GM19463 (cell line): ENCODE measurements at regions not wholly inside any gene's neighbourhood (a gene's known extent, or its start where the extent isn't known, plus 50 kb on each side); places are given as distances from the start of the nearest gene placed in this dataset.
"Not testable (repeated sequence)": the region's sequence is repeated elsewhere in the genome, so short reads cannot be mapped to it uniquely, and the experiment has no call there.

Source experiments
- ATAC-seq: cut with Tn5 transposase; IDR thresholded peaks from one replicate; pipeline ENCODE4 v1.9.1; 2021; ENCODE audit warnings: mild to moderate bottlenecking, moderate library complexity; ENCODE audit not compliant: unreplicated experiment

DNA sequence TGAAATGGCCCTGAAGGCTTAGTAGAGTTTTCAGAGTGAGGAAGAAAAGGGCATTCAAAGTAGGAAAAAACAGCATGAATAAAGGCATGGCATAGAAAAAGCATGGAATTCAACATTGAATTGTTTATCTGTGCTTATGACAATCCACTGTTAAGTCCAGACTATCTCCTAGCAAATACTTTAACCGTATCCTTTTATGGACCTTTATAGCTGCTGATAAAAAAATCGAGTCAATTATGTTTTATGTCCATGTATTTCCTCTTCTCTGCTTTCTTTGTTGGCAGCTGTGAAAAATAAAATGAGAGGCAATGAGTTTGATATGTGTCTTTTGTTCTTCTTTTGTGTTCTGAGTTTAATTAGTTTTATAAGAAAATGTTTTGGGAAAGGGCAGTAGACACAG, 70.4 kb downstream of the TDRD15 start:
- no peak for ATAC-seq

DNA sequence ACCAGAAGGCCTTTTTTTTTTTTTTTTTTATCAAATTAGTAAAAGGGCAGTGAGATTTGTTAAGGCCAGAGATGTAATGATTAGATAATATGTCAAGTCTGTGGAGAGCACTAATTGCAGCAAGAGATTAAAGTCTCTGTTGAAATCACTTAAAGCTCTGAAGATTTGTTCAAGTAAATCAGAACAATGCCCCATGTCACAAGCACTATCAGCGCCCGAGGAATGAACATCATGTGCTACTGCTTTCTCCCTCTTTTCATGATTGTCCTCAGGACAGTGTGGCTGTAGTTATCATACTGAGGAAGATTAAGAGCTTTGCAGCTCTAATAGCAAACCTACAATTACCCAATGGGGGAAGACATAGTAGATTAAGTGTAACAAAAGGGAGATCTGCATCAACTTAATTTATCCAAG, 71.1 kb downstream of the TDRD15 start:
- ATAC-seq, result no peak

DNA sequence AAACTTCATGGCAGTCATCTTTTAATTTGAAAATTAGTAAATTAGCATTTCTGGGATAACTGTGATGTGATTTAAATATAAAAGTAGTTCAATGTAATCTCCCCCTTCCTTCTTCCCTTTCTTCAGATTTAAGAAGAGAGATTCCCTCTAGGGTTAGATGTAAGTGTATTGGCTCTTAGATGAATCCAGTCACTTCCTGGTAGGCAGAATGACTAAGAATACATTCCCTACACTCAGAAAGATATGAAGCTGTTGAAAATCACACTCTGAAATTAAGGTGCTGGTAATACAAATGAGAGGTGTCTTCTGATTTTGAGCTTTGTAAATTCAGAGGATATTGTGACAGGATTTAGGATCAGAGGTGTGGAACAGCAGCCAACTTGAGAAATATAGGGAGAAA, 71.6 kb downstream of the TDRD15 start:
- no peak for ATAC-seq

DNA sequence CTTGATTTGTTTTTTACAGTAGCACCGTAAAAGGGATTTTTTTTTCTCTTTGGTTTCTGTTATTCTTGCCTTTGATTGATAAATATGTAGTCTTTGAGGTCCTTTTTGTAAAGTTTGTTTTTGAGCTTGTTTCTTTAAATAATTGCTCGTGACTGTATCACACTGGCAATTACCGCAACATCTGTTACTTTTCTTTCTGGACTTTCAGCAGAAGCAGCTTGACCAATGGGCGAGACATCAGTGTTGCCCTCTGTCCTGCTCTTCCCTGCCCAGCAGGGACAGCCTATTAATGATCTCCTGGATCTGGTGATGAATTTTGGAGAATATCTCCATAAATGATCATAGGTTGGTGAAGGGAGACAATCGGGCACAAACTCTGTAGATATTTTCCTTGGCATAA, 74.9 kb downstream of the TDRD15 start:
- no peak for ATAC-seq

DNA sequence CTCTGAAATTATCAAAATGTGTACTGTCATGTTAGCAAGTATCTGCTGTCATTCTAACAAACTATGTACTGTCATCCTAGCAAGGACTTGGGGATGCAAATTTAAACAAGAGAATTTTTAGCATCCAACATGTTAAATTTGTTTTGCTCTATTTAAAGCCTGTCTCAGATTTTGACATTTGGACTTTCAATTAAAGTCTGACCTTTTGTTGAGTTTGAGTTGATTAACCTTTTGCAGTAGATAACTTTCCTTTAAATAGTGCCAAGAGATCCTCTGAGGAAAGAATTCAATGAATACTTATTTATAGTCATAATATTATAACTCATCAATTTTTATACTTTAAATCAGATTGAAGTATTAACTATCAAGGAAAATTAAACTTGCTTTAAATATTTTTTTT, 80.2 kb downstream of the TDRD15 start:
- ATAC-seq, result no peak

DNA sequence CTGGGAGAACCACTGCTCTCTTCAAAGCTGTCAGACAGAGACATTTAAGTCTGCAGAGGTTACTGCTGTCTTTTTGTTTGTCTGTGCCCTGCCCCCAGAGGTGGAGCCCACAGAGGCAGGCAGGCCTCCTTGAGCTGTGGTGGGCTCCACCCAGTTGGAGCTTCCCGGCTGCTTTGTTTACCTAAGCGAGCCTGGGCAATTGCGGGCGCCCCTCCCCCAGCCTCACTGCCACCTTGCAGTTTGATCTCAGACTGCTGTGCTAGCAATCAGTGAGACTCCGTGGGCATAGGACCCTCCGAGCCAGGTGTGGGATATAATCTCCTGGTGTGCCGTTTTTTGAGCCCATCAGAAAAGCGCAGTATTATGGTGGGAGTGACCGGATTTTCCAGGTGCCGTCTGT, 90.3 kb downstream of the TDRD15 start:
- ATAC-seq, result not testable (repeated sequence)

DNA sequence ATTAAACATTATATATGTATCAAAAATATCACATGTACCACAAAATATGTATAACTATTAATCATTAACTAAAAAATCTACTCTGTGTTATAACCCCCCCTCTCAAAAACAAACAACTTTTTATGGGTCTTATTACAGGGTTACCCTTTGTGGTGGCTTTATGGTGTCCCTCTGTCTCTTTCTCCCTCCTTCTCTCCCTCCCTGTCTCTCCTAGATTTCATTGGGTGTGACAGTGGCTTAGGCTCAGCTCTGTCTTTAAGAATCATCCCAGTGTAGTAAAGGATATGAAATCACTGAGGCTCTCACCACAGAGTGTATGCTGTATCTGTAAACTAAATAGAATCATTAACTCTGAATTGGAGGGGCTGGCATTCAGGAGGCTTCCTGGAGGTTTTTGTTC, 93.7 kb downstream of the TDRD15 start:
- ATAC-seq, result no peak

DNA sequence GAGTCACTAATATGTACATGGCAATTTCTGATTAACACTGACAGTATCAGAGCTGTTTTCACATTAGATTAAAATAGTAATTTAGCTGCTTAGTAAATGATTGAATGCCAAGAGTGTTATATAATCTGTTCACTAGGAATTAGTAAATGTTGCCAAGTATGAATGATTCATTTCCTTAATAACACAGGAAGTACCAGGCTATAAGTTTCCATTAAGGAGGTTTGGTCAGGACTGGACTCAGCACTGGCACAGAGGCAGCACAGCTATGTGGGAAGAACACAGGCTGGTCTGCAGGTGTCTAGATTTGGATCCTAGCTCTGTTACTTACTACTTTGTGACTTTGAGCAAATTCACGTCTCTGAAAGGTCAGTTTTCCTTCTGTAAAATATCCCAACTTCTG, 97.2 kb downstream of the TDRD15 start:
- no peak for ATAC-seq

DNA sequence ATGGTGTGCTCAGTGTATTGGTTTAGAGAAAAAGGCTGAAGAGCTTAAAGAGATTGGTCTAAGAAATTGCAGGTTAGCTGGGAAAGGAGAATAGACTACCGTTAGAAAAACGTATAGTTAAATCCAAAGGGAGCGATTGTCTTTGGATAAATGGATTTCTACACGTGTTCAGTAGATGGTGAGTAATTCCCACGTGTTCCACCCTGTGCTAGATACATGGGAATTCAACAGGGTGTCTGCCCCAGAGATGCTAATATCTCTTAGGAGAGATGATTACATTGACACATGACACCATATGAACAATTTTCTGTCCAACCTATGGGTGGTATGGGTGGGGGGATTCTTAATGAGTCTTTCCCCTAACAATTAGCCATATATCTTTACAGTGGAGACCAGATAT, 99.8 kb downstream of the TDRD15 start:
- ATAC-seq, result no peak

DNA sequence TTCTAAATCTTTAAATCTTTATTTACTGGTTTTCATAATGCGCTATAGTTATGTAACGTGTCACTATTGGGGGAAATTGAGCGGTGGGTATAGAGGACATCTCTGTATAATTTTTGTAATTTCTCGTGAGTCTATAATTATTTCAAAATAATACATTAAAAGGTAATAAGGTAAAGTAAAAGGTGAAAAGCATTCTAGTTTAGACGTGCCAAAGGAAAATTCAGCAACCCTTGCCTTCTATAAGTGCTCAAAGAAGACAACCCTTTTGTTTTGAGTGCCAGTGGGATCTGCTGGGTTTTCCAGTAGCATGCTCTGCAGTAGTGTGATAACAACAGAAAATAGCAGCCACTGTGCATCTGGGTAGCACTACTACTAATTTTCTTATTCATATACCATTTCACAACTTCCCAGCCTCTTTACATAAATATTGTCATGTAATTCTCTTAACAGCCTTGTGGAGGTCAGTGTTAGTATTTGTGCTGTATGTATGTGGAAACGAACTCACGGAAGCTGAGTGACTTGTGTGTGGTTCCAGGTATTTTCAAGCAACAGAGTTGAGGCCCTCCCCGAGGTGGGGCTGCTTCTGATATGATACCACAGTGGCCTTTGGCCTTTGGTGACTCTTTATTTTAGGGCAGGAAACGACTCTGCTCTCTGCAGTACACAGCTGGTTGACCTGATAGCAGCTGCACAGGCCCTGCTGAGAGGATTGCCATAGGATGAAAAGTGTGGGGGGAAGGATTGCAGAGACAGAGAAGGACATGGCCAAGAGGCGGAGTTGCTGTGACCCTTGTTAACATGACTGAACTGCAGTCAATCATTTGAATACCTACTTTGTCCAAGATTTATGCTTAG, 104.5 kb downstream of the TDRD15 start:
- ATAC-seq, result no peak

DNA sequence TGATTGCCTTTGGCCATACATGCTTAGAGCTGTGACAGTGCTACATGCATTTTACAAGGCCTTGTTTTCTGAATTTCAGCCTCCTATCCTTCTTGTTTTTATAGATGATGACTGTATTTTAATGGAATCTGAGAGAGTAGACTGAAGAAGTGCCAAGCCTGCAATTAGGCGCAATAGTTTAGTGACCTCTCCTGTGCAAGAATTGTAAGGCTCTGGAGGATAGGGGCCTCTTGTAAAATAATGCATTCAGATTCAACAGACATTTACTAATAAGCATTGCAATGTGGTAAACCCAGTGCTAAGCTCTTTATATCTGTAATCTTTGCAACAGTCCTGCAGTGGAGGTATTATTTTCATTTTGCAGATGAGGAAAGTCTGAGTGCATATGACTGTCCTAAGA, 105.5 kb downstream of the TDRD15 start:
- ATAC-seq, result no peak

DNA sequence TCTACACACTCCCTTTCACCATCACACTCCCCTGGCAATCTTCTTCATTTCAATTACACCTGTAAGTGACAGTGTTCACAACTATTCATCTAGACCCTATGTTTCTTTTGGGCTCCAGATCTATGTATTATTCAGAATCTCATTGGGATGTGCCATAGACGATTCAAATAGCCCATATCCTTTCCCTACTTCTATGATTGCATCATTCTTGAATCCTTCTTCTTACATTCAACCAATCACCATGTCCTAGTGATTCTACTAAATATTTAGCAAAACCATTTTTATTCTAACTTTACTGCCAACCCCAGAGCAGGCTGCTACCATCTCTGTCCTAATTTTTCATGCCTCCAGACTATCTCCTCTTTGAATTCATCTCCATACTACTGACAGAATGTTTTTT, 106.4 kb downstream of the TDRD15 start:
- no peak for ATAC-seq

DNA sequence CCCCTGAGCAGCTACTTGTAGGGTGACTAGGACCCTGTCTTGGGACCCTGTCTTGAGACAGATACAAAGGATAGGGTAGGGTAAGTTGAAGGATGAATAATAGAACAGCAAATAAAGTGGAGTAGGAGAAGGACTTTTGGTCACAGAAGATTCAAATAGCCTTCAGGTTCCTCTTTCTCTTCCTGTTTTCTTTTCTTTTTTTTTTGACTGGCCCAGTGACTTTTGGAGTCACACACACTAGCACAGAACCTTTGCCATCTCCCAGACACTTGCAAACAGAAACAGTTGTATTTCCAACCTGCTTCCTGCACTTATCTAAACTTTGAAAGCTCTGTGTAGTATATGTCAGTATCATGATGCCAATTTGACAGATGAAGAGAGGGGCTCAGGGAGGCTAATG, 108.2 kb downstream of the TDRD15 start:
- peak; percentile 56 for ATAC-seq

DNA sequence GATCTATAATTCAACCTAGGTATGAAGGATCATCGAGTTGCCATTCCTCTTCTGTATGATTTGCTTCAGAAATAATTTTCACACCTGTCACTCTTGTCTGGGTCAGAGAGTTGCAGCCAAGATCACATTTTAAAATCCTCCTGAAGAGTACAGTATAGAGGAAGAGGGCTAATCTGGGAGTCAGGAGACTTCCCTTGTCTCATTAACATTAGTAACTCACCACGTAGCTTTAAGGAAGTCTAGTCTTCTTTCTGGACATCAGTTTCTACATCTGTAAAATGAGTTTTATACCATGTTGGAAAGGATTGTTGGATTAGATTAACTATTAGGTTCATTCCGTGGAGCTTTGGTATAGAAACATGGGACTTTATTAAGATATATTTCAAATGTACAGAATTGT, 109.4 kb downstream of the TDRD15 start:
- ATAC-seq, result no peak

DNA sequence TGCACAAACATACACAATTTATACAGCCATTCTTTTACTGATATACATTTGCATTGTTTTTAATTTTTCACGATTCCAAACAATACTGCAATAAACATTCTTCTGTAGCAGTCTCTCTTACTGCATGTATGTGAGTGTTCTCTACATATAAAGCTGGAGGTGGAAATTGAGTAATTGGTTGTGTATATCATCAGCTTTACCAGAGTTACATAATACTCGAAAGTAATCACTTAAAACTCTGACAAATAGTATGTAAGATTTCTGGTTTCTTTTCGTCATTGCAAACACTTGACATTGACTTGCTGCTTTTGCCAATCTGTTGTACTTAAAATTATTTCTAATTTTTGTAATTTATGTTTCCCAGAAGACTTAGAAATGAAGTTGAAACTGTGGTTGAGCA, 110.2 kb downstream of the TDRD15 start:
- ATAC-seq, result no peak

DNA sequence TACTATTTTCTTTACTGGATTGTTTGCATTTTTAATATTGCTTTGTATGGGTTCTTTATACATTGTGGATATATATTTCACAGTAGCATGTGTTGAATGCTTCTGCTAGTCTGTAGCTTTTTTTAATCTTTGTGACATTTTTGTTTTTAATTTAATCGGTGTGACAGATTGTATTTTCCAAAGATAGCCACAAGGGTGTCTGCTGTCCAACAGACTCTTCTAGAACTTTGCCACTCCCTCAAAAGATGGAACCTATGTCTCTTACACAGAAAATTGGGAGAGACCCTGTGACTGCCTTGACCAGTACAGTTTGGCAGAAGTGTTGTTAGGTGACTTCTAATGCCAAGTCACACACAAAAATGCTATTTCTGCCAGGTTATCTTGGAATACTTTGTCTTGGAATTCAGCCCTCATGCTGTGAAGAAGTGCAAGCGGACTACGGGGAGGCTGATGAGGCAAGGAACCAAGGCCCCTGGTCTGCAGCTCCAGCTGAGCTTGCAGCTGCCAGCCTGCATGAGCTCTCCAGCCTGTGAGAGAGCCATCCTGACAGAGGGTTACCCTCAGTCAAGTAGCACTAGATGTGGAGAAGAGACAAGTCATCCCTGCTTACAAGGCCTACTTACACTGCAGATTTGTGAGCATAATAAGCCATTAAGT, 110.8 kb downstream of the TDRD15 start:
- no peak for ATAC-seq

DNA sequence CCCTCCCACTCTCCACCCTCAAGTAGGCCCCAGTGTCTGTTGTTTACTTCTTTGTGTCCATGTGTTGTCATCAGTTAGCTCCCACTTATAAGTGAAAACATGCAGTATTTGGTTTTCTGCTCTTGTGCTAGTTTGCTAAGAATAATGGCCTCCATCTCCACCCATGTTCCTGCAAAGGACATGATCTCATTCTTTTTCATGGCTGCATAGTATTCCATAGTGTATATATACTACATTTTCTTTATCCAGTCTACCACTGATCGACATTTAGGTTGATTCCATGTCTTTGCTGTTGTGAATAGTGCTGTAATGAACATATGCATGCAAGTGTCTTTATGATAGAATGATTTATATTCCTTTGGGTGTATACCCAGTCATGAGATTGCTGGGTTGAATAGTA, 116.0 kb downstream of the TDRD15 start:
- not testable (repeated sequence) for ATAC-seq

DNA sequence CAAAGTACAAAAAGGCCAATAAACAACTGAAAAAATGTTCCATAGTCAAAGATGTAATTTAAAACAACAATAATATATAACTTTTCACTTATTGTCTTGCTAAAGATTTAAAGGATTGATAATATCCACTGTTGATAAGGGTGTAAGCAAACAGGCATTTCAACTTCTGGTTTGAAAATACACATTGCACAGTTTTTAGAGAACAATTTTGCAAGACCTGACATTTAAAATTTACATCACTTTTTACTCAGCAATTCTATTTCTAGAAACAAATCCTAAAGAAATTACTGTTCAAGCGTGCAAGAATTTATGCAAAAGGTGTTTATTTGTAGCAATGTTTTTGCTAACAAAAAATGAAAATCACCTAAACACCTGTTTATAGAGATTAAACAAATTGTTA, 120.4 kb downstream of the TDRD15 start:
- ATAC-seq, result no peak

DNA sequence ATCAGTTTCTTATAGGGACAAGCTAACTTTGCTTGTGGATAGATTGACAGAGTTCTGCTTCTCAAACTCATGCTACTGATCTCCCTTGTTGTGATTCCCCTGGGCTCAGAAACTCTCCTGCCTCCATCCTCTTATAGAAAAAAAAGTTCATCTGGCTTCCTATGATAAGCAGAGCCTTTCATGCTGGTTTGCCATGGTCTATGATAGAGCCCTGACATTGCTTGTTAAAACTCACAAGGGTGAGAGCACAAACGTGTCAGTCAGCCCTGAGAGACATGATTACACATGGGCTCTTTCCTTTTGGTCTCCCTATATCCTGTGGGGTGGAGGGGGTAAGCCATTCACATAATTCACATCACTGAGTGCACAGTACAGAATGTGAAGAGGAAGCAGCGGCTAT, 121.8 kb downstream of the TDRD15 start:
- no peak for ATAC-seq

DNA sequence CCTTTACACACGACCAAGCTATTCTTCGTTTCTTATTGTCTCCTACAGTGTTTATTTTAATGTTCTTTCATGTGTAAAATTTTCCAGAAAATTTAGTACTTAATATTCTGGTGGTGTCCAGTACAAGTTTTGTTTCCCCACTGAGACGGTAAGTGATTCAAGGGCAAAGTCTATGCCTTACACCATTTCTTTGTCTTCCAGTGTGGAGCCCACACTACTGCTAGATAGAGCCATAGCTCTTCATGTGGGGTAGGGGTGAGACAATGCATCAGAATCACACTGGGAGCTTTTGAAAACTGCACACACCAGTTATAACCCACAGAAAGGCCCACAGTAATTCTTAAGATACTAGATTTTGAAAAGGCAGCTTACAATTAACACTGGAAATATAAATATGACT, 125.6 kb downstream of the TDRD15 start:
- ATAC-seq, result no peak

DNA sequence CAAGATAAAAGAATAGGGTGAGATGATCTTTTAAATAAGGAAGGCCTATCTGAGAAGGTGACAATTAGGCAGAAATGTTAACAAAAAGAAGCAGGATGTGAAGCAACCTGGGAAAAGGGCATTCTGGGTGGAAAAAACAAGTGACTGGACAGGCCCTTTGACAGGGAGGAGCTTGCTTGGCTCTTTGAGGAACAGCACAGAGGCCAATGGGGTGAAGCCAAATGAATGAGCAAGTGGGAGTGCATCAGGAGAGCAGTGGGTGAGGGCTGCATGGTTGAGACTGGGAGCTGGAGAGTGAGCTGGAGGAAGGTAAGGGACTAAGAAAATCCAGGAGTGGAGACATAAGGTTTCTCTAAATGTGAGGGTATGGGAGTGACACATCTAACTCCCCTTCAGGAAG, 126.9 kb downstream of the TDRD15 start:
- ATAC-seq, result no peak

DNA sequence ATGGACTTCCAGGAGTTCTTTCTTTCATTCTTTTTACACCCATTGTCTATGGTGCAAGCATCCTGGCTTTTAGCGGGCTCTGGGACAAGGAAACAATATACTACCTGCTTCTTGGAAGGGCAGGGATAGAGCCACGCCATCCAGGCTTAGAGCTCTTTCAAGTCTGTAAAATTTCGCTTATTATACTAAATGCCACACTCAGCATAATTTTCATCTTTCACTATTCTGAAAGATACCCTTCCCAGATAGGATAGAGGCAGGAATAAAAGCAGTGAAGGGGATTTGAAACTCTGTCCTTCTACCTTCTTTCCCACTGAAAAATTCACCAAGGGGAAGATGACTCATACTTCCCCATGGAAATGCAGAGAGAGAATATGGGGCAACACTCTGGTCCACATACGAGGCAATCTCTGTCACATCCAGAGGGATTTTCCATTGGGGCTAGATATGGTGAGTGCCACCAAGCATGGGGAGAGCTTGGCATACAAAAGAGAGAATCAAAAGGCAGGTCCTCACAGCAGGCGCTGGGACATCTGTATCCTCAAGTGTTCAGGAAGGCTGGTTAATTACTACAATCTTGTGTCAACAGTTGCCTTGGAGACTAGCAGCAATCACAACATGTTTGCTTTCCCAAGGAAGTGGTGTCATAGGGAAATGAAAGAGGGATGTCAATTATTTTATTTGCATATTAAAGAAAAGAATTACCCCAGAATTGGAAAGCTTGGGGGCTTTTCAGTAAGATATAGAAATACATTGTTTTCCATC, 127.6 kb downstream of the TDRD15 start:
- ATAC-seq, result no peak
